Calu3 (cell line): ENCODE measurements at regions not wholly inside any gene's neighbourhood (a gene's known extent, or its start where the extent isn't known, plus 50 kb on each side); places are given as distances from the start of the nearest gene placed in this dataset.

ENCODE experiments used
- BruUV-seq: library from RNA; stranded (reverse); fragments of 400-500 nt; replicated peaks from 2 replicates; lab custom pipeline; 2021; lab: Mats Ljungman, UMichigan
- CTCF ChIA-PET: fragments of 300-600 bp; sonication (Branson Sonifier 250); formaldehyde crosslinking; loops from one replicate; lab custom pipeline; 2022; ENCODE audit warnings: antibody characterized with exemption; lab: Charles Lee
- DNase-seq: peaks from one replicate; pipeline ENCODE4 v3.0.0; 2022
- H3K27ac Mint-ChIP-seq: one replicate; pipeline ENCODE4 v1.8.0; 2022; ENCODE audit warnings: mixed read lengths; ENCODE audit not compliant: unreplicated experiment
- H3K27me3 Mint-ChIP-seq: one replicate; pipeline ENCODE4 v1.8.0; 2022; ENCODE audit warnings: mixed read lengths; ENCODE audit not compliant: unreplicated experiment
- H3K36me3 Mint-ChIP-seq: one replicate; pipeline ENCODE4 v1.8.0; 2022; ENCODE audit warnings: mild to moderate bottlenecking, moderate library complexity, mixed read lengths; ENCODE audit not compliant: insufficient read depth, unreplicated experiment
- H3K4me1 Mint-ChIP-seq: one replicate; pipeline ENCODE4 v1.8.0; 2022; ENCODE audit warnings: mild to moderate bottlenecking, low read depth, mixed read lengths; ENCODE audit not compliant: unreplicated experiment
- H3K4me3 Mint-ChIP-seq: one replicate; pipeline ENCODE4 v1.8.0; 2022; ENCODE audit warnings: mild to moderate bottlenecking, low read depth, moderate library complexity, mixed read lengths; ENCODE audit not compliant: unreplicated experiment
- H3K9me3 Mint-ChIP-seq: one replicate; pipeline ENCODE4 v1.8.0; 2022; ENCODE audit warnings: low read depth, mixed read lengths; ENCODE audit not compliant: unreplicated experiment
- intact Hi-C: fragments of 100-400 bp; cut with micrococcal nuclease; formaldehyde crosslinking; loops from one replicate; pipeline ENCODE4 v1.10.0; 2022; ENCODE audit not compliant: unreplicated experiment
- TF ChIP-seq, protein P1 (sequence below): fragments of 200-600 bp; IDR thresholded peaks from one replicate; pipeline ENCODE4 v1.8.0; 2022; ENCODE audit warnings: antibody characterized with exemption; ENCODE audit not compliant: unreplicated experiment

DNA sequence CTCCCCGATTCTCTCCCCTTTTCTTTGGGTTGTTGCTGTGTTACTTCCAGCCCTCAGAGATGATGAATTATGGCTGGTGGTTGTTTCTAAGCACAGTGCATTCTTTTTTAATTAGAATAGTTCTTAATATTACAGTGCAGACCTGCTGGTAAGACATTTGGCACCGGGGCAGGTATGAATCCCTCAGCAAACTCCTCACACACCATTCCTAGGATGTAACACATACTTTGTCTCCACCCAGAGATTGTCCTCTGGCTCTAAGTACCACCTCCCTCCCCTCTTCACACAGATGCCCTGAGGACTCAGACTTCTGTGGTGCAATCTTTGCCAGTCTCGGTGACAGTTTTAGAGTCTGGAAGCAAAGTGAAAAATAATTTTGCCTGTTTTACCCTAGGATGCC is 143.1 kb downstream of the HLX start:
- Mint-ChIP-seq H3K36me3 (no peaks in the 10 kb centered on the region), H3K9me3 (peaks cover 2% of the 10 kb centered on the region), H3K4me3 (no peak overlapping the region), H3K27me3 (no peaks in the 10 kb centered on the region), H3K4me1 (no peaks in the 10 kb centered on the region), H3K27ac (no peak overlapping the region)
- CTCF ChIA-PET = no interaction called here
- no TSS peak for BruUV-seq
- DNase-seq = no peak
- intact Hi-C loops = no loop called here
- TF ChIP-seq, protein P1, sequence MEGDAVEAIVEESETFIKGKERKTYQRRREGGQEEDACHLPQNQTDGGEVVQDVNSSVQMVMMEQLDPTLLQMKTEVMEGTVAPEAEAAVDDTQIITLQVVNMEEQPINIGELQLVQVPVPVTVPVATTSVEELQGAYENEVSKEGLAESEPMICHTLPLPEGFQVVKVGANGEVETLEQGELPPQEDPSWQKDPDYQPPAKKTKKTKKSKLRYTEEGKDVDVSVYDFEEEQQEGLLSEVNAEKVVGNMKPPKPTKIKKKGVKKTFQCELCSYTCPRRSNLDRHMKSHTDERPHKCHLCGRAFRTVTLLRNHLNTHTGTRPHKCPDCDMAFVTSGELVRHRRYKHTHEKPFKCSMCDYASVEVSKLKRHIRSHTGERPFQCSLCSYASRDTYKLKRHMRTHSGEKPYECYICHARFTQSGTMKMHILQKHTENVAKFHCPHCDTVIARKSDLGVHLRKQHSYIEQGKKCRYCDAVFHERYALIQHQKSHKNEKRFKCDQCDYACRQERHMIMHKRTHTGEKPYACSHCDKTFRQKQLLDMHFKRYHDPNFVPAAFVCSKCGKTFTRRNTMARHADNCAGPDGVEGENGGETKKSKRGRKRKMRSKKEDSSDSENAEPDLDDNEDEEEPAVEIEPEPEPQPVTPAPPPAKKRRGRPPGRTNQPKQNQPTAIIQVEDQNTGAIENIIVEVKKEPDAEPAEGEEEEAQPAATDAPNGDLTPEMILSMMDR = no peak

DNA sequence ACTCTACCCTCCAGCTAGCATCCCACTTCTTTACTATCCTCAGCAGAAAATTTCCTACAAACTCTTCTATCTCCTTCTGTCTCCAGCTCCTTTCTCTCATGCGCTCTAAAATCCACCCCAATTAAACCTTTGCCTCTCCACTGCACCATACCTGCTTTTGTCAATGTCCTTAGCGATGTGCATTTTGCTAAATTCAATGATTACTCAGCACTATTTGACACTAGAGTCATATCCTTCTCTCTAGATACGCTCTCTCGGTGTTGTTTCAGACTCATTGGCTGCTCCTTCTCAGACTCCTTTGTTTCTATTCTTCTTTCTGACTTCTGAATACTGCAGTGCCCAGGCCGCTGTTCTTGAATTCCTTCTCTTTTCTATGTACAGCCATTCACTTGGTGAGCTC is 144.2 kb downstream of the HLX start:
- no peaks in the 10 kb centered on the region for H3K27me3 Mint-ChIP-seq
- no TSS peak for BruUV-seq
- no peaks in the 10 kb centered on the region for H3K36me3 Mint-ChIP-seq
- H3K27ac Mint-ChIP-seq = no peak overlapping the region
- TF ChIP-seq, protein P1 = no peak
- peaks cover 2% of the 10 kb centered on the region for H3K9me3 Mint-ChIP-seq
- H3K4me3 Mint-ChIP-seq = no peak overlapping the region
- CTCF ChIA-PET = no interaction called here
- H3K4me1 Mint-ChIP-seq = no peaks in the 10 kb centered on the region
- intact Hi-C loops = no loop called here
- no peak for DNase-seq

DNA sequence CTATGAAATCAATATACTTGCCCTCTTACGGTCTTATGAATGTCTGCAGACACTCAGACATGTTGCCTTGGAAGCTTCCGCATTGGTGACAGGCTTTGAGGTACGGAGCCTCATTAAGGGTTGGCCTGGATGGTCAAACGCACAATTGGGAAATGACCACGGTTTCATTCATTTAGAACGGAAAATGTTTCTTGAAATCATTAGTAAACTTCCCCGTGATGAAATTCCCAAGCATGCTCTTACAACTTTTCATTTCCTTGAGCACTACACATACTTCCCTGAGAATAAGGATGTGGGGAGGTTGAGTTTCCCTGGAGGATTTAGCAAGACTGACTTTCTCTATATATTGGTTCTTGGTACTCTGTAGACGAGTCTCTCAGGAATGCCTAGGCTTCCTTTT is 146.3 kb downstream of the HLX start:
- H3K27ac Mint-ChIP-seq = no peak overlapping the region
- intact Hi-C loops = no loop called here
- peaks cover 2% of the 10 kb centered on the region for H3K9me3 Mint-ChIP-seq
- no peaks in the 10 kb centered on the region for H3K4me1 Mint-ChIP-seq
- CTCF ChIA-PET = interaction anchor here (1.1 kb wide), 1 partner anchor 41 kb away, joined by 3 read pairs; no protein-coding TSS in a partner anchor
- H3K4me3 Mint-ChIP-seq = no peak overlapping the region
- H3K36me3 Mint-ChIP-seq = no peaks in the 10 kb centered on the region
- TF ChIP-seq, protein P1 = no peak
- BruUV-seq = no TSS peak
- DNase-seq = no peak
- H3K27me3 Mint-ChIP-seq = no peaks in the 10 kb centered on the region

DNA sequence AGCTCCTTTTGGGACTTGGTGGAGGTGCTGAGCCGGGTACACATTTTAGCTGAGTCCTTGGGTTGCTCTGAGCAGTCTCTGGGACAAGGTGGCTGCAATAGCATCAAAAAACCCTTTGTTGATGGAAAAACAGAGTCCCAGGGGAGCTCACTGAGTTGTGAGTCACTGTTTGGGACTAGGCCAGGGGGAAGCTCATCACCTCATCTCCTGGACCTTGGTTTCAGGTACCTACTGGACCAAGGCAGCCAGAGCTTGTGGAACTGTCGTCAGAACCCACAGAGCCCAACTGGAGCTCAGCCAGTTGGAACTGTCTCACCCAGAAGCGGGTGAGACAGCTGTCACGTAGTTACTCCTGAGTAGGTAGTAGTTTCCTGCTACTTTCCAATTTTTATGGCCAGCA is 146.7 kb downstream of the HLX start:
- CTCF ChIA-PET = interaction anchor here (0.6 to 1.1 kb wide), 2 partner anchors 32 to 42 kb away, joined by 3 read pairs; no protein-coding TSS in a partner anchor
- intact Hi-C loops = no loop called here
- no peaks in the 10 kb centered on the region for H3K36me3 Mint-ChIP-seq
- no peak overlapping the region for H3K27ac Mint-ChIP-seq
- H3K9me3 Mint-ChIP-seq = peaks cover 2% of the 10 kb centered on the region
- DNase-seq = no peak
- no peaks in the 10 kb centered on the region for H3K4me1 Mint-ChIP-seq
- H3K4me3 Mint-ChIP-seq = no peak overlapping the region
- H3K27me3 Mint-ChIP-seq = no peaks in the 10 kb centered on the region
- no TSS peak for BruUV-seq
- TF ChIP-seq, protein P1 = no peak
